ENCODE measurements at regions not wholly inside any gene's neighbourhood (a gene's known extent, or its start where the extent isn't known, plus 50 kb on each side); places are given as distances from the start of the nearest gene placed in this dataset.

DNA sequence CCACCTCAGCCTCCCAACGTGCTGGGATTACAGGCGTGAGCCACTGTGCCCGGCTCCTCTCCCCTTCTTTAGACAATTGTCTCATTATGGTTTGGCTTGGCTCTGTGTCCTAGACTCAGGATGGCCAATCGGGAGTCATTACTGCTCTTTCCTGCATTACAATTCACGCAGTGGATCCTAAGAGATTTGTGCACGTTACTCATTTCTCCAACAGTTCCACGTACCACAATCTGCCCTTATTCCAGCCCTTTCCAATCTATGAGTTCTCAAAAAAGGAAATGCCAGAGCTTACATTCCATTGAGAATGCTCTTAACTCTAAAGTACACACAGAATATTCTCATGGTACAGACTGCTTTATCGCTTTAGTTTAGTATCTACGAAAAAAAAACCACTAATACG is 357.0 kb downstream of the GPATCH2 start:
- Histone ChIP-seq H2BK5ac (ENCODE audit: low read length) (no peak overlapping the region), H3K27me3 (ENCODE audit: control insufficient read depth in 3 of 3, insufficient read depth in 3 of 3, low read depth in 1 of 3, low read length in 3 of 3) (no peaks in the 10 kb centered on the region), H3K14ac (ENCODE audit: low read length) (no peak overlapping the region), H3K9me3 (replicated peaks in 1 of 2; ENCODE audit: control insufficient read depth in 2 of 2, insufficient read depth in 1 of 2, low read depth in 1 of 2, low read length in 2 of 2) (no peaks in the 10 kb centered on the region), H3K4me2 (ENCODE audit: insufficient read depth, low read length, poor library complexity, severe bottlenecking) (no peak overlapping the region), H3K36me3 (replicated peaks in 1 of 2; ENCODE audit: control insufficient read depth in 2 of 2, insufficient read depth in 2 of 2, low read length in 2 of 2) (no peaks in the 10 kb centered on the region), H4K91ac (ENCODE audit: low read depth, low read length, poor library complexity) (no peak overlapping the region), H3K23ac (ENCODE audit: low read depth, low read length, poor library complexity) (no peak overlapping the region), H3K4ac (ENCODE audit: low read length) (no peak overlapping the region), H3K9ac (ENCODE audit: low read depth, low read length, poor library complexity) (no peak overlapping the region), H2BK15ac (ENCODE audit: low read length) (no peak overlapping the region), H2BK12ac (ENCODE audit: low read length) (no peak overlapping the region), H3K27ac (replicated peaks; ENCODE audit: low read length) (no peak overlapping the region), H2AK5ac (ENCODE audit: low read depth, low read length) (no peak overlapping the region), H2AFZ (ENCODE audit: low read length) (no peak overlapping the region), H3K79me1 (ENCODE audit: low read depth, low read length) (no peaks in the 10 kb centered on the region), H3K4me3 (ENCODE audit: low read length in 2 of 2) (peak overlapping the region in 1 of 2 donors; percentile 42), H3K4me1 (ENCODE audit: control insufficient read depth in 2 of 2, insufficient read depth in 1 of 2, low read depth in 1 of 2, low read length in 2 of 2) (no peaks in the 10 kb centered on the region), H3K18ac (ENCODE audit: low read length) (no peak overlapping the region), H4K8ac (ENCODE audit: low read depth, low read length) (no peak overlapping the region), H2BK120ac (ENCODE audit: low read depth, low read length) (no peak overlapping the region)
- DNase-seq (ENCODE audit: low spot score) = no peak
- no CpG with 5 or more reads among the region's 10 CpGs for WGBS, 2 donors (ENCODE audit: extremely low coverage in 2 of 2, insufficient read length in 2 of 2, insufficient replicate concordance in 1 of 2)

DNA sequence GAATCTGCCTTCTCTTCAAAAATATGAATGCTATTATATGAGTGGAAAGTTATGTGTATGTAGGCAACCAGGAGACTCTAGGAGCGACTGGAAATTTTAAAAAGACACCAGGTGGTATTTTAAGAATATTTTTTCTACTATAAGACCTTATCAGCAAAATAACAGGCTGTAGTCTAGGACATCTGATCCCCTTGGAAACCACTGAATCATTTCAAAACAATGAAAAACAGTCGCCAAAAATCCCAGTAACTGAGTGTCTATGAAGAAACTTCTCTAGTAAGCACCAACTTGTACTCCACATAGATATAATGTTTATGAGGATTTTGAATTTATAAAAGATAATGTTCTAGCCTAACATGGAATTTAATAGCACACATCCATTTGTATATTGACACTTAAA is 358.5 kb downstream of the GPATCH2 start:
- no peak overlapping the region for H3K27ac ChIP-seq (replicated peaks; ENCODE audit: low read length)
- no peak for DNase-seq (ENCODE audit: low spot score)
- H3K79me1 ChIP-seq (ENCODE audit: low read depth, low read length) = no peaks in the 10 kb centered on the region

DNA sequence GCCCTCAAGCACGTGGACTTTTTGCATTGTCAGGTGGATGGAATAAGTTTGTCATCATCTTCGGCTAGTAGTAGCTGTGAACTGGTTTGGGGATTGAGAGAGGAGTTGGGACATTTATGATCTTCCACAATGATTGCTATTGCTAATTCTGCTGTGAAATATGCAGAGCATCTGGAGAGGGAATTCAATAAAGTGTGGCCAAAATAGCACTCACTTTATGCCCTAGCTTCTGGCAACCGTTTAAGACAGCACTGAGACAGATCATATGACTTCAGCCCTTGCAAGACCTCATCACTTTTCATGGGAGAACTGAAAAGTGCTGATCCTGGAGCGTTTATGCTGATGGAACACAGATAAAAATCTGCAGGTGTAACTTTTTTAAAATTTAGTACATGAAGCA is 360.8 kb downstream of the GPATCH2 start:
- no peak overlapping the region for H3K4me2 ChIP-seq (ENCODE audit: insufficient read depth, low read length, poor library complexity, severe bottlenecking)
- no peak overlapping the region for H4K91ac ChIP-seq (ENCODE audit: low read depth, low read length, poor library complexity)
- no peak overlapping the region for H2BK15ac ChIP-seq (ENCODE audit: low read length)
- H3K9me3 ChIP-seq (replicated peaks in 1 of 2; ENCODE audit: control insufficient read depth in 2 of 2, insufficient read depth in 1 of 2, low read depth in 1 of 2, low read length in 2 of 2) = no peaks in the 10 kb centered on the region
- H3K23ac ChIP-seq (ENCODE audit: low read depth, low read length, poor library complexity) = no peak overlapping the region
- no peak overlapping the region for H2AK5ac ChIP-seq (ENCODE audit: low read depth, low read length)
- H3K79me1 ChIP-seq (ENCODE audit: low read depth, low read length) = no peaks in the 10 kb centered on the region
- no peak overlapping the region for H2BK5ac ChIP-seq (ENCODE audit: low read length)
- no peak overlapping the region for H3K14ac ChIP-seq (ENCODE audit: low read length)
- H4K8ac ChIP-seq (ENCODE audit: low read depth, low read length) = no peak overlapping the region
- peaks cover 0 to 4% of the 10 kb centered on the region in 2 donors for H3K4me1 ChIP-seq (ENCODE audit: control insufficient read depth in 2 of 2, insufficient read depth in 1 of 2, low read depth in 1 of 2, low read length in 2 of 2)
- no peak overlapping the region for H3K9ac ChIP-seq (ENCODE audit: low read depth, low read length, poor library complexity)
- no peak overlapping the region for H3K4me3 ChIP-seq (ENCODE audit: low read length in 2 of 2)
- no peaks in the 10 kb centered on the region for H3K36me3 ChIP-seq (replicated peaks in 1 of 2; ENCODE audit: control insufficient read depth in 2 of 2, insufficient read depth in 2 of 2, low read length in 2 of 2)
- no CpG with 5 or more reads among the region's 4 CpGs for WGBS, 2 donors (ENCODE audit: extremely low coverage in 2 of 2, insufficient read length in 2 of 2, insufficient replicate concordance in 1 of 2)
- DNase-seq (ENCODE audit: low spot score) = no peak
- H3K27ac ChIP-seq (replicated peaks; ENCODE audit: low read length) = no peak overlapping the region
- H3K18ac ChIP-seq (ENCODE audit: low read length) = no peak overlapping the region
- H2AFZ ChIP-seq (ENCODE audit: low read length) = no peak overlapping the region
- H3K27me3 ChIP-seq (ENCODE audit: control insufficient read depth in 3 of 3, insufficient read depth in 3 of 3, low read depth in 1 of 3, low read length in 3 of 3) = no peaks in the 10 kb centered on the region
- H3K4ac ChIP-seq (ENCODE audit: low read length) = no peak overlapping the region
- no peak overlapping the region for H2BK120ac ChIP-seq (ENCODE audit: low read depth, low read length)
- H2BK12ac ChIP-seq (ENCODE audit: low read length) = no peak overlapping the region

More for the DNA sequence above, 358.5 kb downstream of the GPATCH2 start:
- no peak overlapping the region for H4K8ac ChIP-seq (ENCODE audit: low read depth, low read length)
- H2BK12ac ChIP-seq (ENCODE audit: low read length) = no peak overlapping the region
- no peaks in the 10 kb centered on the region for H3K27me3 ChIP-seq (ENCODE audit: control insufficient read depth in 3 of 3, insufficient read depth in 3 of 3, low read depth in 1 of 3, low read length in 3 of 3)
- no peak overlapping the region for H4K91ac ChIP-seq (ENCODE audit: low read depth, low read length, poor library complexity)
- H3K9ac ChIP-seq (ENCODE audit: low read depth, low read length, poor library complexity) = no peak overlapping the region
- no peaks in the 10 kb centered on the region for H3K9me3 ChIP-seq (replicated peaks in 1 of 2; ENCODE audit: control insufficient read depth in 2 of 2, insufficient read depth in 1 of 2, low read depth in 1 of 2, low read length in 2 of 2)
- H2BK5ac ChIP-seq (ENCODE audit: low read length) = no peak overlapping the region
- H3K18ac ChIP-seq (ENCODE audit: low read length) = no peak overlapping the region
- H2BK120ac ChIP-seq (ENCODE audit: low read depth, low read length) = no peak overlapping the region
- H3K4me2 ChIP-seq (ENCODE audit: insufficient read depth, low read length, poor library complexity, severe bottlenecking) = no peak overlapping the region
- no peaks in the 10 kb centered on the region for H3K36me3 ChIP-seq (replicated peaks in 1 of 2; ENCODE audit: control insufficient read depth in 2 of 2, insufficient read depth in 2 of 2, low read length in 2 of 2)
- H3K14ac ChIP-seq (ENCODE audit: low read length) = no peak overlapping the region
- no peak overlapping the region for H2BK15ac ChIP-seq (ENCODE audit: low read length)
- no peak overlapping the region for H3K23ac ChIP-seq (ENCODE audit: low read depth, low read length, poor library complexity)
- H3K4me1 ChIP-seq (ENCODE audit: control insufficient read depth in 2 of 2, insufficient read depth in 1 of 2, low read depth in 1 of 2, low read length in 2 of 2) = peaks cover 0 to 4% of the 10 kb centered on the region in 2 donors
- no peak overlapping the region for H2AK5ac ChIP-seq (ENCODE audit: low read depth, low read length)
- WGBS, 2 donors (ENCODE audit: extremely low coverage in 2 of 2, insufficient read length in 2 of 2, insufficient replicate concordance in 1 of 2) = no CpG with 5 or more reads among the region's 2 CpGs
- H3K4me3 ChIP-seq (ENCODE audit: low read length in 2 of 2) = no peak overlapping the region
- no peak overlapping the region for H3K4ac ChIP-seq (ENCODE audit: low read length)
- no peak overlapping the region for H2AFZ ChIP-seq (ENCODE audit: low read length)

DNA sequence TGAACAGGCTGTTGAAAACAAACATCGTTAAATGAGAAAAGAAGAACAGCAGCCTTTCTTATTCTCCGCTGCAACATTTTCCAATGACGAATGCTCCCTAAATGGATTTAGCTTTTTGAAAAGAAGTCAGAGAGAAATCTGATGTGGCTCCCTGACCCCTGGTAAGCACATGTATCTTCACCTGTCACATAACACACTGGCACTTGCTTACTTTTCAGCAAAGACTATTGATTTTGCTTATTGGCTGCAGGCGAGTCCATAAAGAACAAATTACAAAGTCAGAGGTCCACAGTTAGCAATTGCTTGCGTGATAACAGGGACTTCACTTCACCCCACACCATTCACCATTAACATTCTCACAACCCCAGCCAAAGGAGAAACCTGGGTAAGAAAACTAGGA is 362.8 kb downstream of the GPATCH2 start:
- WGBS, 2 donors (ENCODE audit: extremely low coverage in 2 of 2, insufficient read length in 2 of 2, insufficient replicate concordance in 1 of 2) = no CpG with 5 or more reads among the region's 5 CpGs
- H3K4me3 ChIP-seq (ENCODE audit: low read length in 2 of 2) = no peak overlapping the region

More for the DNA sequence above, 362.8 kb downstream of the GPATCH2 start:
- Histone ChIP-seq H3K4me1 (ENCODE audit: control insufficient read depth in 2 of 2, insufficient read depth in 1 of 2, low read depth in 1 of 2, low read length in 2 of 2) (peaks cover 0 to 4% of the 10 kb centered on the region in 2 donors), H3K27ac (replicated peaks; ENCODE audit: low read length) (no peak overlapping the region), H3K18ac (ENCODE audit: low read length) (no peak overlapping the region), H3K14ac (ENCODE audit: low read length) (no peak overlapping the region), H3K27me3 (ENCODE audit: control insufficient read depth in 3 of 3, insufficient read depth in 3 of 3, low read depth in 1 of 3, low read length in 3 of 3) (no peaks in the 10 kb centered on the region), H3K36me3 (replicated peaks in 1 of 2; ENCODE audit: control insufficient read depth in 2 of 2, insufficient read depth in 2 of 2, low read length in 2 of 2) (no peaks in the 10 kb centered on the region), H3K9me3 (replicated peaks in 1 of 2; ENCODE audit: control insufficient read depth in 2 of 2, insufficient read depth in 1 of 2, low read depth in 1 of 2, low read length in 2 of 2) (no peaks in the 10 kb centered on the region), H2AFZ (ENCODE audit: low read length) (no peak overlapping the region), H3K23ac (ENCODE audit: low read depth, low read length, poor library complexity) (no peak overlapping the region), H2BK5ac (ENCODE audit: low read length) (no peak overlapping the region), H4K8ac (ENCODE audit: low read depth, low read length) (no peak overlapping the region), H2BK12ac (ENCODE audit: low read length) (no peak overlapping the region), H3K79me1 (ENCODE audit: low read depth, low read length) (no peaks in the 10 kb centered on the region), H2BK15ac (ENCODE audit: low read length) (no peak overlapping the region), H4K91ac (ENCODE audit: low read depth, low read length, poor library complexity) (no peak overlapping the region), H2AK5ac (ENCODE audit: low read depth, low read length) (no peak overlapping the region), H3K4ac (ENCODE audit: low read length) (no peak overlapping the region), H2BK120ac (ENCODE audit: low read depth, low read length) (no peak overlapping the region), H3K4me2 (ENCODE audit: insufficient read depth, low read length, poor library complexity, severe bottlenecking) (no peak overlapping the region), H3K9ac (ENCODE audit: low read depth, low read length, poor library complexity) (no peak overlapping the region)
- DNase-seq (ENCODE audit: low spot score) = no peak

Measured in neuronal stem cell (in vitro differentiated cells).